GM10248 (cell line): ENCODE measurements at regions not wholly inside any gene's neighbourhood (a gene's known extent, or its start where the extent isn't known, plus 50 kb on each side); places are given as distances from the start of the nearest gene placed in this dataset.

ENCODE experiments used
- CTCF ChIA-PET: fragments of 300-600 bp; sonication (Branson Sonifier 250); formaldehyde crosslinking; extraction: SDS; loops from one replicate; lab custom pipeline; 2021; ENCODE audit warnings: antibody characterized with exemption; lab: Yijun Ruan, JAX
- POLR2A ChIA-PET: fragments of 350-650 bp; sonication (Branson Sonifier 250); formaldehyde crosslinking; extraction: SDS; loops from one replicate; lab custom pipeline; 2020; ENCODE audit warnings: antibody characterized with exemption; lab: Yijun Ruan, JAX
- DNase-seq: peaks from one replicate; pipeline ENCODE4 v3.0.0; 2012; ENCODE audit errors: extremely low spot score
- TF ChIP-seq, protein P1 (sequence below): IDR thresholded peaks from 2 replicates; pipeline ENCODE4 v1.5.1; 2012; ENCODE audit warnings: mild to moderate bottlenecking, low read depth; ENCODE audit errors: extremely low read depth, missing control alignments, control extremely low read depth

DNA sequence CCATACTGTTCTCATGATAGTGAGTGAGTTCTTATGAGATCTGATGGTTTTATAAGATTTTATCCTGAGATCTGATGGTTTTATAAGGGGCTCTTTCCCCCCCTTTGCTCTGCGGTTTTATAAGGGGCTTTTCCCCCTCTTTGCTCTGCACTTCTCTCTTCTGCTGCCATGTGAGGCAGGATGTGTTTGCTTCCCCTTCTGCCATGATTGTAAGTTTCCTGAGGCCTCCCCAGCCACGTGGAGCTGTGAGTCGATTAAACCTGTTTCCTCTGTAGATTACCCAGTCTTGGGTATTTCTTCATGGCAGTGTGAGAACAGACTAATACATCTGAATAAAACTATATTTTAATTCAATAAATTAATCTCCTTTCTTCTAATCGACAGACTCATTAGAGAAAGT is 64.9 kb upstream of the ZSWIM6 start:
- POLR2A ChIA-PET = no interaction called here
- CTCF ChIA-PET = interaction anchor here (1.0 to 2.0 kb wide), 4 partner anchors 11 to 211 kb away, joined by 3 to 6 read pairs (median 3); no protein-coding TSS in a partner anchor
- DNase-seq = no peak
- TF ChIP-seq, protein P1, sequence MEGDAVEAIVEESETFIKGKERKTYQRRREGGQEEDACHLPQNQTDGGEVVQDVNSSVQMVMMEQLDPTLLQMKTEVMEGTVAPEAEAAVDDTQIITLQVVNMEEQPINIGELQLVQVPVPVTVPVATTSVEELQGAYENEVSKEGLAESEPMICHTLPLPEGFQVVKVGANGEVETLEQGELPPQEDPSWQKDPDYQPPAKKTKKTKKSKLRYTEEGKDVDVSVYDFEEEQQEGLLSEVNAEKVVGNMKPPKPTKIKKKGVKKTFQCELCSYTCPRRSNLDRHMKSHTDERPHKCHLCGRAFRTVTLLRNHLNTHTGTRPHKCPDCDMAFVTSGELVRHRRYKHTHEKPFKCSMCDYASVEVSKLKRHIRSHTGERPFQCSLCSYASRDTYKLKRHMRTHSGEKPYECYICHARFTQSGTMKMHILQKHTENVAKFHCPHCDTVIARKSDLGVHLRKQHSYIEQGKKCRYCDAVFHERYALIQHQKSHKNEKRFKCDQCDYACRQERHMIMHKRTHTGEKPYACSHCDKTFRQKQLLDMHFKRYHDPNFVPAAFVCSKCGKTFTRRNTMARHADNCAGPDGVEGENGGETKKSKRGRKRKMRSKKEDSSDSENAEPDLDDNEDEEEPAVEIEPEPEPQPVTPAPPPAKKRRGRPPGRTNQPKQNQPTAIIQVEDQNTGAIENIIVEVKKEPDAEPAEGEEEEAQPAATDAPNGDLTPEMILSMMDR = no peak

DNA sequence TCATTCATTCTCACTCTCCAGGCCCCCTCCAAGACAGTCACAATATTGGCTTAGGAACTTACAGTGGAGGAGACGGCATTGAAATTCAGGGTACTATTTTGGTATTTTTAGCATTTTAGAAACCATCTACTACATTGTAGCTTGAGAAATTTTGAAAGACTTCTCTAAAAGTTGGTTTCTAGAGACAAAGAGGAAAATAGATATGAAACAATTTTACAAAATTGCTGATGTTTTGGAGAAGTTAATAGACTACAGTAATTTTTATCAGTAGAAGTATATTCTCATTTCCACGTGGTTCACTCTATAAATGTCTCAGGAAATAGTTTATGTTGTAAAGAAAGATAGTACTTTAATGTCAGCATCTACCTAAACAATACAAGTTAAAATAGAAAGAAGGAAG is 63.2 kb upstream of the ZSWIM6 start:
- ChIA-PET CTCF (interaction anchor here (1.5 to 2.0 kb wide), 2 partner anchors 12 to 67 kb away, joined by 3 to 6 read pairs; no protein-coding TSS in a partner anchor), POLR2A (no interaction called here)
- DNase-seq = no peak
- TF ChIP-seq, protein P1 = no peak

DNA sequence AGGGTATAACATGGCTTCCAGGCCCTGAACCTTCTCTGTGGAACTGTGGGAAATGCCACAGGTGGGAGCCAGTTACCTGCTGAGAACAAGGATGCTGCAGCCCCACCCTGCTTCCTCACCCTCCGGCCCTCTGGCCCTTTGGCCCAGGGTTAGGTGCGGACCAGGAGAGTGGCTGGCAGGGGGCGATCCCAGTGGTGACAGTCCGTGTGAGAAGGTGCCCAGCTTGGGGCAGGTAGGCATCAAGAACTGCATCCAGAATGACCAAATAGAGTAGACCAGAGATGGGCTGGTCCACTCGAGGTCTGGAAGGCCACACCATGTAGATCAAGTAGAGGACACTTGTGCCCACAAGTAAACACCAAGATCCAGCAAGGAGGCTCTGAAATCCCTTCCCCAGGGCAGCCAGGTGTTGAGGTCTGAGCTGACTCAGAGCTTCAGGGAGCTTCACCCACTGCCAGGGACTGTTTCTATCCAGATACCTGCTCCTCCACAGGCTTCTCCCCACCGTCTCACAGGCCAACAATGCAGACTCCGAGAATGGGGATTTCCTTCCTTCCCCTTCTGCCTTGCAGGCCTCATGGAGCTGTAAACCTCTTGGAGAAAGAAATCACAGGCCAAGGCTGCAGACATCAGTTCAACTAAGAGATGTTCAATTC is 61.4 kb upstream of the ZSWIM6 start:
- TF ChIP-seq, protein P1 = no peak
- DNase-seq = no peak
- POLR2A ChIA-PET = no interaction called here
- CTCF ChIA-PET = interaction anchor here (1.7 kb wide), 1 partner anchor 17 kb away, joined by 4 read pairs; no protein-coding TSS in a partner anchor

DNA sequence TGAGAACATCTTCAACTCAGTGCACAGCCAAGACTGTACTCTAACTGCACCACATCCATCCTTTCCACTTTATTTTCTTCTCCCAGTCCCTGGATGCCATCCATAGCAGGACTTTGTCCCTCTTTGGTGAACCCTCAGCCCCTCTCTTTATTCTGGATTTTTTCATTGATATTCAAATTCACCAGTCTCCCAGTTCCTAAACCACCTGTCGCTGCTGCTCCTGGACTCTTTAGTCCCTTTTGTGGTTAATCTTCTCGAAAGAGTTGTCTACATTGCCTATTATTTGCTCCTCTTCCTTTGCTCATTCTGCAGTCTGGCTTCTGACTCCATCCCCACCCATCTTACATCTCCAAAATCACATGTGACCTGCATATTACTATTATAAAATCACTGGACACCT is 59.4 kb upstream of the ZSWIM6 start:
- TF ChIP-seq, protein P1 = no peak
- ChIA-PET CTCF (interaction anchor here (1.1 kb wide), 1 partner anchor 386 kb away, joined by 3 read pairs; no protein-coding TSS in a partner anchor), POLR2A (no interaction called here)
- DNase-seq = no peak

DNA sequence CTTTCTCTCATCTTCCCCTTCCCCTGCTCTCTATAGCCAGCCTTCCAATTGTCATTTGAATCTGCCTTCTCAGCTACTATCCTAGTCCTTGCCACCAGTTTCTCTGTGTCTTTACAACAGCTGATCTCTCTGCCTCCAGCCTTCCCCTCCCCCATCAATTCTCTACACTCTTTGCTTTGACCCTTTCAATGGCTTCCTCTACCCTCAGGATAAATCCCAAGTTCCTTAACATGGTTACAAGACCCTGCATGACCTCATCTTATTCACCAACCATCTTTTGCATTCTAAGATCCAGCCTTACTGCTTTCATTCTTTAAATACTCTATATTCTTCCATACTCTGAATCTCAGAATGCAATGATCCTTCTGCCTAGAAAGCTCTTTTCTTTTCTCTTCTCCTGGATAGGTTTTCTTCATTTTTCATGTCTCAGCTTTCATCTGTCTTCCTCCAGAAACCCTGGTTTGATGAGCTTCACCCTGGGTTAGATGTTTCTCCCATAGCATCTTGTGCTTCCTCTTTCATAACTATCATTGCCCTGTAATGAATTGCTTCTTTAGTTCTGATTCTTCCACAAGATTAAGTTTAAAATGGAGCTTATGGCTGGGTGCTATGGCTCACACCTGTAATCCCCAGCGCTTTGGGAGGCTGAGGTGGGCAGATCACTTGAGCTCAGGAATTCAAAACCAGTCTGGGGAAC is 58.6 kb upstream of the ZSWIM6 start:
- ChIA-PET POLR2A (no interaction called here), CTCF (interaction anchor here (0.9 to 1.1 kb wide), 2 partner anchors 22 to 385 kb away, joined by 3 read pairs; no protein-coding TSS in a partner anchor)
- TF ChIP-seq, protein P1 = no peak
- no peak for DNase-seq

DNA sequence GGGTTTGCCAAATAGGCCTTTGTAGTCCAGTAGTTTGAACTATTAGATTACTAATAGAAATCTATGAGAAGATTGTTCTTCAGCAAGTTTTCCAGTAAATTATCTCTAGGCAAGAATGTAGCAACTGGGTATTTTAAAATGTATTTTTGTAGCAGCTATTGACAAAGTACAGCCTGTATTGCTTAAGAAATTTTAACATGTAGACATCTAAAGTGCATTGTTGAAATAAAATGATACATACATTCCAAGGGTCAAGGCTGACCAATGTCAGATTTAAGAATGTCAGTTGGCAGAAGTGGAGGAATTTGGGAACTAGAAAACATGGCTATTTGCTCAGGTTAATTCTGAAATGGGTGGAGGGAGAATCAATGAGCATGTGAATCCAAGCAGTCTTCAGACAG is 57.5 kb upstream of the ZSWIM6 start:
- POLR2A ChIA-PET = no interaction called here

More for the DNA sequence above, 57.5 kb upstream of the ZSWIM6 start:
- TF ChIP-seq, protein P1 = no peak
- CTCF ChIA-PET = interaction anchor here (0.9 to 2.0 kb wide), 4 partner anchors 9 to 38 kb away, joined by 3 to 8 read pairs (median 4); no protein-coding TSS in a partner anchor
- DNase-seq = no peak
